ENCODE measurements at regions not wholly inside any gene's neighbourhood (a gene's known extent, or its start where the extent isn't known, plus 50 kb on each side); places are given as distances from the start of the nearest gene placed in this dataset.
A peak's percentile ranks its signal among the peaks of the same experiment; 100 is the strongest.

GRCh38 chr21:38726482-38726881 lies 79.2 kb upstream of the ETS2 start:
- no peak for TF ChIP-seq CTCF (IDR thresholded peaks at IDR 0.05)
- Histone ChIP-seq H3K9me3 (no peaks in the 10 kb centered on the region), H3K27me3 (no peaks in the 10 kb centered on the region), H3K4me1 (no peaks in the 10 kb centered on the region), H3K4me3 (no peak overlapping the region), H3K36me3 (no peaks in the 10 kb centered on the region), H3K27ac (no peak overlapping the region)
- 69 to 76% methylated on average over 1 of the region's 1 CpG for WGBS, 2 donors
- FAIRE-seq, result no peak
- intact Hi-C loops (cut with DNase I), result loop anchor here in 2 of 3 donors (10.0 kb wide), 2 partner anchors 222 to 418 kb away; no protein-coding TSS in a partner anchor
- ATAC-seq, result no peak
- DNase-seq, result no peak

GRCh38 chr21:38729291-38729690 lies 76.4 kb upstream of the ETS2 start:
- Histone ChIP-seq H3K9me3 (no peaks in the 10 kb centered on the region), H3K4me1 (no peaks in the 10 kb centered on the region), H3K36me3 (no peaks in the 10 kb centered on the region), H3K27ac (no peak overlapping the region), H3K4me3 (no peak overlapping the region), H3K27me3 (peaks cover 0 to 2% (median 0%) of the 10 kb centered on the region in 4 donors)
- intact Hi-C loops (cut with DNase I), result loop anchor here in 2 of 3 donors (10.0 kb wide), 2 partner anchors 224 to 416 kb away; no protein-coding TSS in a partner anchor
- DNase-seq, result no peak
- TF ChIP-seq CTCF (IDR thresholded peaks at IDR 0.05), result no peak
- ATAC-seq, result no peak
- FAIRE-seq, result no peak
- 73 to 89% methylated on average over 1 of the region's 1 CpG for WGBS, 2 donors

GRCh38 chr21:38729754-38730379 lies 75.9 kb upstream of the ETS2 start:
- no peak for TF ChIP-seq CTCF (IDR thresholded peaks at IDR 0.05)
- no peaks in the 10 kb centered on the region for H3K4me1 ChIP-seq
- WGBS, 2 donors, result 43% methylated on average over 8 of the region's 8 CpGs
- H3K27ac ChIP-seq, result no peak overlapping the region
- no peak for FAIRE-seq
- intact Hi-C loops (cut with DNase I), result loop anchor here (5.0 to 10.0 kb wide), 5 partner anchors 75 to 415 kb away; partner anchors contain the start of gene ETS2 (in 1 of the 3)
- H3K27me3 ChIP-seq, result peaks cover 0 to 6% (median 0%) of the 10 kb centered on the region in 4 donors
- no peak overlapping the region for H3K4me3 ChIP-seq
- no peak for DNase-seq
- H3K9me3 ChIP-seq, result no peaks in the 10 kb centered on the region
- H3K36me3 ChIP-seq, result no peaks in the 10 kb centered on the region
- ATAC-seq, result no peak

GRCh38 chr21:38733972-38734546 lies 71.7 kb upstream of the ETS2 start:
- Histone ChIP-seq H3K27me3 (peaks cover 0 to 6% (median 0%) of the 10 kb centered on the region in 4 donors), H3K36me3 (no peaks in the 10 kb centered on the region), H3K27ac (peak overlapping the region in 2 of 4 donors; percentile 25 to 27), H3K9me3 (no peaks in the 10 kb centered on the region), H3K4me1 (no peaks in the 10 kb centered on the region), H3K4me3 (peak overlapping the region in 1 of 4 donors; percentile 8)
- intact Hi-C loops (cut with DNase I), result loop anchor here in 2 of 3 donors (5.0 to 10.0 kb wide), 3 partner anchors 71 to 403 kb away; partner anchors contain the start of gene ETS2 (in 1 of the 2)
- WGBS, 2 donors, result 3 to 4% methylated on average over 30 of the region's 30 CpGs
- DNase-seq, result peak; percentile 47 to 99 (median 84)
- peak; percentile 83 to 94 (median 86) for TF ChIP-seq CTCF (IDR thresholded peaks at IDR 0.05)
- no peak for FAIRE-seq
- ATAC-seq, result peak; percentile 66 to 98 (median 95)

Data from pancreas (tissue), 10 donors.